GM19025 (cell line): ENCODE measurements at regions not wholly inside any gene's neighbourhood (a gene's known extent, or its start where the extent isn't known, plus 50 kb on each side); places are given as distances from the start of the nearest gene placed in this dataset.

Experiments
- ATAC-seq: cut with Tn5 transposase; IDR thresholded peaks from one replicate; pipeline ENCODE4 v1.9.1; 2021; ENCODE audit warnings: mild to moderate bottlenecking, low read depth, moderate library complexity; ENCODE audit not compliant: unreplicated experiment

- no peak for ATAC-seq
Measured at GRCh38 chr18:47500930-47501329, 249.5 kb upstream of the SKOR2 start.

- ATAC-seq, result no peak
Measured at GRCh38 chr18:47492691-47493090, 241.2 kb upstream of the SKOR2 start.

GRCh38 chr18:47490882-47491281, 239.4 kb upstream of the SKOR2 start:
- no peak for ATAC-seq

GRCh38 chr18:47485221-47485797, 233.8 kb upstream of the SKOR2 start:
- ATAC-seq, result no peak

- ATAC-seq, result no peak
Measured at GRCh38 chr18:47484068-47484467, 232.6 kb upstream of the SKOR2 start.

- no peak for ATAC-seq
Measured at GRCh38 chr18:47480166-47480565, 228.7 kb upstream of the SKOR2 start.

GRCh38 chr18:47471784-47472183, 220.3 kb upstream of the SKOR2 start:
- ATAC-seq, result no peak

GRCh38 chr18:47470941-47471340, 219.5 kb upstream of the SKOR2 start:
- ATAC-seq, result no peak

GRCh38 chr18:47469576-47469975, 218.1 kb upstream of the SKOR2 start:
- no peak for ATAC-seq

- ATAC-seq, result no peak
Measured at GRCh38 chr18:47461977-47462376, 210.5 kb upstream of the SKOR2 start.

GRCh38 chr18:47461406-47461948, 210.0 kb upstream of the SKOR2 start:
- ATAC-seq, result no peak

GRCh38 chr18:47458483-47458882, 207.0 kb upstream of the SKOR2 start:
- ATAC-seq, result no peak

GRCh38 chr18:47457614-47458013, 206.2 kb upstream of the SKOR2 start:
- ATAC-seq, result no peak

GRCh38 chr18:47453038-47453437, 201.6 kb upstream of the SKOR2 start:
- ATAC-seq, result no peak

- no peak for ATAC-seq
Measured at GRCh38 chr18:47448956-47449355, 197.5 kb upstream of the SKOR2 start.

GRCh38 chr18:47441914-47442313, 190.5 kb upstream of the SKOR2 start:
- ATAC-seq, result no peak

- no peak for ATAC-seq
Measured at GRCh38 chr18:47438001-47438400, 186.5 kb upstream of the SKOR2 start.

- ATAC-seq, result no peak
Measured at GRCh38 chr18:47436871-47437270, 185.4 kb upstream of the SKOR2 start.

- ATAC-seq, result no peak
Measured at GRCh38 chr18:47434214-47434746, 182.8 kb upstream of the SKOR2 start.

- no peak for ATAC-seq
Measured at GRCh38 chr18:47427923-47428637, 176.6 kb upstream of the SKOR2 start.

- ATAC-seq, result no peak
Measured at GRCh38 chr18:47427072-47427471, 175.6 kb upstream of the SKOR2 start.

GRCh38 chr18:47425365-47425764, 173.9 kb upstream of the SKOR2 start:
- ATAC-seq, result no peak
